ENCODE measurements at regions not wholly inside any gene's neighbourhood (a gene's known extent, or its start where the extent isn't known, plus 50 kb on each side); places are given as distances from the start of the nearest gene placed in this dataset.

DNA sequence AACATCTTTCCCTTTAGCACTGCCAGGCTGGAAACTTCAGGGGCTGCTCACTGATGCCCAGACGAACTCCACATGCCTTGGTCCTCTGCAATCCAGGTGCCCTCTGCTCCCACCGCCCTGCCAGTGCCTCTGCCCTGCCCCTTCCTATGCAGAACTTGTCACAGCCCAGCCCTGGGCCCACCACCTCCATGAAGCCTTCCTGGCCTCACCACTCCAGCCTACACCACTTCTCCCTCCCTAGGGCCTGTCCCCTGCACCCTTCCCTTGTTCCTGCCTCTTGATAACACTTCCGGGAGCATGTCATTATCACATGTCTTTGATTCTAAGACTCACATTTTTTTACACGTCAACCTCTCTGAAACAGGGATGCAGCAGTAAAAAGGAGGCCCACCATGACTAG lies 627.2 kb downstream of the UQCRFS1 start:
- TF ChIP-seq, protein P1, sequence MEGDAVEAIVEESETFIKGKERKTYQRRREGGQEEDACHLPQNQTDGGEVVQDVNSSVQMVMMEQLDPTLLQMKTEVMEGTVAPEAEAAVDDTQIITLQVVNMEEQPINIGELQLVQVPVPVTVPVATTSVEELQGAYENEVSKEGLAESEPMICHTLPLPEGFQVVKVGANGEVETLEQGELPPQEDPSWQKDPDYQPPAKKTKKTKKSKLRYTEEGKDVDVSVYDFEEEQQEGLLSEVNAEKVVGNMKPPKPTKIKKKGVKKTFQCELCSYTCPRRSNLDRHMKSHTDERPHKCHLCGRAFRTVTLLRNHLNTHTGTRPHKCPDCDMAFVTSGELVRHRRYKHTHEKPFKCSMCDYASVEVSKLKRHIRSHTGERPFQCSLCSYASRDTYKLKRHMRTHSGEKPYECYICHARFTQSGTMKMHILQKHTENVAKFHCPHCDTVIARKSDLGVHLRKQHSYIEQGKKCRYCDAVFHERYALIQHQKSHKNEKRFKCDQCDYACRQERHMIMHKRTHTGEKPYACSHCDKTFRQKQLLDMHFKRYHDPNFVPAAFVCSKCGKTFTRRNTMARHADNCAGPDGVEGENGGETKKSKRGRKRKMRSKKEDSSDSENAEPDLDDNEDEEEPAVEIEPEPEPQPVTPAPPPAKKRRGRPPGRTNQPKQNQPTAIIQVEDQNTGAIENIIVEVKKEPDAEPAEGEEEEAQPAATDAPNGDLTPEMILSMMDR (IDR thresholded peaks at IDR 0.05; ENCODE audit: control extremely low read depth, extremely low read depth, low read depth, missing control alignments) = no peak
- ChIA-PET POLR2A (no interaction called here), CTCF (no interaction called here)
- no peak for DNase-seq (ENCODE audit: extremely low spot score)

DNA sequence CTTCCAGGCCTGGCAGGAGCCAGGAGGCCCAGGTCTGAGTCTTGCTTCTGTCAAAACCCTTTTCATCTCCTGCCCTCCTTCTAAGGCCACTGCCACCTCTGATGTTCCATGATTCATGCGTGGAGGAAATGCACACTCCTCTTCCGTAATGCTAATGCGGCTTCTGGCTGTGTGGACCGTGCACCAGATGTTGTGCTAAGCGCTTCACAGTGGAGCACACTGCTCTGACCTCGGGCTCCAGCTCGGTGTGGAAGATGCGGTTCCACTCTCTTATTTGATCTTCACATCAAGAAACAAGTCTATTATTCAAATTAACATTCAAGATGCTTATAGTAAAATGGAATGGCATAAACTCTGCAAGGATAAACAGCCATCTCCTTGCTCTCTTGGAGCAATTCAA lies 629.2 kb downstream of the UQCRFS1 start:
- TF ChIP-seq, protein P1 (IDR thresholded peaks at IDR 0.05; ENCODE audit: control extremely low read depth, extremely low read depth, low read depth, missing control alignments) = no peak
- no peak for DNase-seq (ENCODE audit: extremely low spot score)
- POLR2A ChIA-PET = no interaction called here
- CTCF ChIA-PET = no interaction called here

- TF ChIP-seq, protein P1 (IDR thresholded peaks at IDR 0.05; ENCODE audit: control extremely low read depth, extremely low read depth, low read depth, missing control alignments) = no peak
- CTCF ChIA-PET = no interaction called here
- no peak for DNase-seq (ENCODE audit: extremely low spot score)
- POLR2A ChIA-PET = no interaction called here
These were observed 629.7 kb downstream of the UQCRFS1 start for GRCh38 chr19:28583242-28583641.

DNA sequence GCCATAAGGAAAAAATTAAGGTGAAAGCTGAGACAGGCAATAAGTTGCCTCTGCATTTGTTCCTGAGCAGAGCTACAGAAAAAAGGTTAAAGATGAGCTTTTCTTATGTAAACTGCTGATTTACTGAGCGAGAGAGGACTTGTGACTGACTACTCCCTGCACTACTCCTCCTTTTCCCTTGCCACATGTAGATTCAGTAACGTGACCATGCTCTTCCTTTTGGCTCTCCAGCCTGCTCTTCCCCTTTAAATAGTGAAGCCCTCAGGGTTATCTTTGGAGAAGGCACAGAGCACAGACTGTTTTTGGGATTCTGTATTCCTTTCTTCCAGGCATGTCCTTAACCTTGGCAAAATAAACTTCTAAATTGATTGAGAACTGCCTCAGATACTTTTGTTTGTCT lies 630.2 kb downstream of the UQCRFS1 start:
- DNase-seq (ENCODE audit: extremely low spot score) = no peak
- ChIA-PET POLR2A (no interaction called here), CTCF (no interaction called here)
- TF ChIP-seq, protein P1 (IDR thresholded peaks at IDR 0.05; ENCODE audit: control extremely low read depth, extremely low read depth, low read depth, missing control alignments) = no peak

DNA sequence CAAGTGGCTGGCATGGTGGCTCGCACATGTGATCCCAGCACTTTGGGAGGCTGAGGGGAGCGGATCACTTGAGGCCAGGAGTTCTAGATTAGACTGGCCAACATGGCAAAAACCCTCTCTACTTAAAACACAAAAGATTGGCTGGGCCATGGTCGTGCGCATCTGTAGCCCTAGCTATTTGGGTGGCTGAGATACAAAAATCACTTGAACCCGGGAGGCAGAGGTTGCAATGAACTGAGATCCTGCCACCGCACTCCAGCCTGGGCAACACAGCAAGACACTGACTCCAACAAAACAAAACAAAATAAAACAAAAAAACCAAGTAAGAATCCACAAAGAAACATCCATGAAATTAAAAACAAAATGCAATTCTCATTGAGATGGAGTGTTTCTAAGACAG lies 630.6 kb downstream of the UQCRFS1 start:
- CTCF ChIA-PET = interaction anchor here (1.0 kb wide), 1 partner anchor 29 kb away, joined by 3 read pairs; no protein-coding TSS in a partner anchor
- TF ChIP-seq, protein P1 (IDR thresholded peaks at IDR 0.05; ENCODE audit: control extremely low read depth, extremely low read depth, low read depth, missing control alignments) = no peak
- no peak for DNase-seq (ENCODE audit: extremely low spot score)
- POLR2A ChIA-PET = no interaction called here

- DNase-seq (ENCODE audit: extremely low spot score) = no peak
- CTCF ChIA-PET = interaction anchor here (1.0 kb wide), 1 partner anchor 28 kb away, joined by 3 read pairs; no protein-coding TSS in a partner anchor
- TF ChIP-seq, protein P1 (IDR thresholded peaks at IDR 0.05; ENCODE audit: control extremely low read depth, extremely low read depth, low read depth, missing control alignments) = no peak
These were observed 631.5 kb downstream of the UQCRFS1 start for GRCh38 chr19:28581468-28581770.

More at GRCh38 chr19:28581468-28581770, 631.5 kb downstream of the UQCRFS1 start:
- POLR2A ChIA-PET = no interaction called here
